Putamen (tissue), 1 donor: ENCODE measurements at regions not wholly inside any gene's neighbourhood (a gene's known extent, or its start where the extent isn't known, plus 50 kb on each side); places are given as distances from the start of the nearest gene placed in this dataset.
"Not testable (repeated sequence)": the region's sequence is repeated elsewhere in the genome, so short reads cannot be mapped to it uniquely, and the experiment has no call there.

Experiments used
- DNase-seq: peaks from one replicate; pipeline ENCODE4 v3.0.0-alpha.2; 2016; ENCODE audit warnings: low spot score

DNA sequence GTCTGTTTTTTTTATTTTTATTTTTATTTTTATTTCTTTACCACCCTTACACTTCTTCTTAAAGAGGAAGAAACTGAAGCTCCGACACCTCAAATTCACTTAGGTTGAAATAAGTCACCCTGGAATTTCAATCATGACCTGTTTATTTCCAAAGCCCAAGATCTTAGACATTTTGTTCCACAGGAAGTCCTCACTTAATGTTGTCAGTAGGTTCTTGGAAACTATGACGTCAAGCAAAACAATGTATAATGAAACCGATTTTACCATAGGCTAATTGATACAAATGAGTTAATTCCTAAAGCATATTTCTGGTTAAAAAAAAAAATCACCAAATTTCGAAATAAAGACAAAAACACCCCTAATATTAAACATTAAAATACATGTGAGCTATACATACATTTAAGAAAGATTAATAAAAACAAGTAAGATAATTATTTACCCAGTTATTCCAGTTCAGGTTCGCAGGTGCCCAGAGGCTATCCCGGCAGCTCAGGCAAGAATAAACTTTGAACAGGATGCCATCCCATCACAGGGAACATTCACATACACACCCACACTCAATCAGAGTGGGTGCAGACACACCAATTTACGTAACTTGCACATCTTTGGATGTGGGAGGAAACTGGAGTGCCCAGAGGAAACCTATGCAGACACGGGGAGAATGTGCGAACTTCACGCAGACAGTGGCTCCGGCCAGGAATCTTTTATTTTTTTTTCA lies 391.0 kb downstream of the RAP2B start:
- DNase-seq: no peak

DNA sequence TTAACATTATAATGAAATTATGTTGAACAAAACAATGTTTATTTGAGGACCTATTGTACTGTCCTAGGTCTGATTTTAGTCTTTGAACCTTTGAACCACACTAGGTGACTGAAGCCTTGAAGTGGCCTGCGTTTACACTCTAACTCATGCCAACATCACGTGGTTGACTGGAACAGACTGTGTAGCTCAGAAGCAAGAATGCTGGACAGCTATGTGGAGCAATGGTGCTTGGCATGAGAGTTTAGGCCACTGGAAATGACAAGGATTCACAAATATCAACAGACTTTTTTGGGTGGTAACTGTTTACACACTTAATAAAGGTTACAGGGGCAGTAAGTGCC lies 391.5 kb downstream of the RAP2B start:
- DNase-seq: no peak

- no peak for DNase-seq
These were observed 393.9 kb downstream of the RAP2B start for GRCh38 chr3:153555919-153556318.

DNA sequence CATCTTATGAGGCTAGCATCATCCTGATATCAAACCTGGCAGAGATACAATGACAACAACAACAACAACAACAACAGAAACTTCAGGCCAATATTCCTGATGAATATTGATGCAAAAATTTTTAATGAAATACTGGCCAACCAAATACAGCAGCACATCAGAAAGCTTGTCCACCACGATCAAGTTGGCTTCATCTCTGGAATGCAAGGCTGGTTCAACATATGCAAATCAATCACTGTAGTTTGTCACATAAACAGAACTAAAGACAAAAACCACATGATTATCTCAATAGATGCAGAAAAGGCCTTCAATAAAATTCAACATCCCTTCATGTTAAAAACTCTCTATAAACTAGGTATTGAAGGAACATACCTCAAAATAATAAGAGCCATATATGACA lies 397.3 kb downstream of the RAP2B start:
- not testable (repeated sequence) for DNase-seq

- DNase-seq: no peak
These were observed 405.0 kb downstream of the RAP2B start for GRCh38 chr3:153567011-153567410.

GRCh38 chr3:153567556-153567955 lies 405.5 kb downstream of the RAP2B start:
- no peak for DNase-seq

DNA sequence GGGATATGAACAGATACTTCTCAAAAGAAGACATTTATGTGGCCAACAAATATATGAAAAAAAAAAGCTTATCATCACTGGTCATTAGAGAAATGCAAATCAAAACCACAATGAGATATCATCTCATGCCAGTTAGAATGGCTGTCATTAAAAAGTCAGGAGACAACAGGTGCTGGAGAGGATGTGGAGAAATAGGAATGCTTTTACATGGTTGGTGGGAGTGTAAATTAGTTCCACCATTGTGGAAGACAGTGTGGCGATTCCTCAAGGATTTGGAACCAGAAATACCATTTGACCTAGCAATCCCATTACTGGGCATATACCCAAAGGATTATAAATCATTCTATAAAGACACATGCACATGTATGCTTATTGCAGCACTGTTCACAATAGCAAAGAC lies 408.5 kb downstream of the RAP2B start:
- DNase-seq: not testable (repeated sequence)

DNA sequence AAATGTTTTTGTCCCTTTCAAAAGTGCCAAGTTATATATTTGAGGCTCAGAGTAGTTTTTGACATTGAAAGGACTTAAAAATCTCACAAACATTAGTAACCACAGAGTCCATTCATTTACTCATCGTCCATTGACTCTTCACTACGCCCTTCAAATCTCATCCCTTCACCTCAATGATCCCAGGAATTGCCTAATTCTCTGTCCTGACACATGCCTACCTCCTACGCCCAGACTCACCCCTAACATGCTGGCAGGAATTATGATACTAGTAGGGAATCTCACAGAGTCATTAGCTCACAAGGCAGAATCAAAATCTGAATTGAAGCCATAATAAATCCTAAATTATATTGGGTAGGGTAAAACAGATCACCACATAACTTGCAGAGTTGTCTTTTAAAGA lies 410.1 kb downstream of the RAP2B start:
- no peak for DNase-seq

DNA sequence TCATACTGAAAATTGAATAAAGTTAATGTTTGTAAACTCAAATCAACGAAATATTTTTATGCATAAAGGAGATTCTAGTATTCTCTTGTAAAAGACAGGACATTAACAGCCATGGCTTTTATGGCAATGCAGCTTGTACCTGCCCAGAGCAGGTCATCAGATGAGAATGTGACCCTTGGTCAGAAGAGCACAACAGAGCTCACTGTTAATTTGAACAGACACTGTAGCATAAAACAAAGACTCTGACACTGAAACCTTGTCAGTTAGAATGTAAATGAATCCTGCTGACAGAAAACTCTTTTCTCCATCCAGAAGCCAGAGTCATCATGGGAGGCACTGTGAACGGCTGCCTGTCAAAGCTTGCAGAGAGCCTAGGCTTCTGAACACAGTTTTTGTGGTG lies 410.6 kb downstream of the RAP2B start:
- no peak for DNase-seq

- no peak for DNase-seq
These were observed 411.5 kb downstream of the RAP2B start for GRCh38 chr3:153573481-153573880.

GRCh38 chr3:153574445-153574844 lies 412.4 kb downstream of the RAP2B start:
- no peak for DNase-seq

DNA sequence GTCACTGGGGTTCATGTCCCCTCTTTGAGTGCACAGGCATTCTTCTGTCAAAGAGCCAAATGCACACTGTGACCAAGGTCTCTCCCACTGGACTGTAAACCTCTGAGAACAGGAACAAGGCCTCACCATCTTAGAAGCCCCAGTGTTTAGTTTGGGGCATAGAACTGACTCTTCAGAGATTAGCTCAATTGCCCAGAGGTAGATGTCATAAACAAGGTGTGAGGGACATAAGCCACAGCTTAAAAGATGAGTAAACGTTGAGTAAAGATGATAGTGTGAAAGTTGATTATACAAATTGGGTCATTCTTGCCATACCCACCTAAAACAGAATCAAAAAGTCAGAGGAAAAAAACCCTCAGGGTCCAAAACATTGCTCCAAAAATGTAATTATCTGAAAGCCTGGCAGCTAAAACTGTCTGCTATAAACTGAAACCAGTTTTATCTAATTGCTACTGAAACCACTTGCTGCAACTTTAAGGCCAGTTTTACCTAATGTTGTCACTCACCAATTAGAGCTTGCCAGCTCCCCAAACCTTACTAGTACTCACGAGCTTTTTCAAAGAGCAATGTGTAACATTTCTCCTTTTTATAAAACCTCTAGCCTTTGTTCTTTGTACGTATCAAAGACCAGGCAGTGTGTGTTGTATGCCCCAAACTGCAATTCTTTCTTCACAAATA lies 415.2 kb downstream of the RAP2B start:
- no peak for DNase-seq

GRCh38 chr3:153578046-153578445 lies 416.0 kb downstream of the RAP2B start:
- no peak for DNase-seq

- no peak for DNase-seq
These were observed 428.0 kb downstream of the RAP2B start for GRCh38 chr3:153590051-153590450.

- no peak for DNase-seq
These were observed 429.7 kb downstream of the RAP2B start for GRCh38 chr3:153591561-153592245.

- DNase-seq: peak; percentile 25
These were observed 433.3 kb downstream of the RAP2B start for GRCh38 chr3:153595186-153595815.

- DNase-seq: no peak
These were observed 434.4 kb downstream of the RAP2B start for GRCh38 chr3:153596401-153596800.

DNA sequence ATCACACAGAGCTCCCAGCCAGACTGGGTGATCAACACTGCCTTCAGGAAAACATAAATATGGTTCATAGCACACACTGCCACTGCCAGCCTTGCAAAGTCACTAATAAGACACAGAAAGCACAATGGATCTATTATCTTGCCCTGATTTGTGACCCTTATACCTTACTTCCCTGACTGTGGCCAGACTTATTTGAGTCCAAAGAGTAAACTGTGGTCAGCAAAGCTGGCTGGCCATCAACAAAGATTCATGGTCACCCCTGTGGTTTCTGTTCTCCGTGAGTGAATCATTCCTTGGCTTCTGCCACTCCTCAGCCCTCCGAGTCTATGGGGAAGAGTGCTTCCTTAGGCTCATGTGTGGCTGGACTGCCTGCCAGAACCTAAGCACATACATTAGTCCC lies 437.7 kb downstream of the RAP2B start:
- no peak for DNase-seq

GRCh38 chr3:153600896-153601295 lies 438.9 kb downstream of the RAP2B start:
- DNase-seq: no peak

DNA sequence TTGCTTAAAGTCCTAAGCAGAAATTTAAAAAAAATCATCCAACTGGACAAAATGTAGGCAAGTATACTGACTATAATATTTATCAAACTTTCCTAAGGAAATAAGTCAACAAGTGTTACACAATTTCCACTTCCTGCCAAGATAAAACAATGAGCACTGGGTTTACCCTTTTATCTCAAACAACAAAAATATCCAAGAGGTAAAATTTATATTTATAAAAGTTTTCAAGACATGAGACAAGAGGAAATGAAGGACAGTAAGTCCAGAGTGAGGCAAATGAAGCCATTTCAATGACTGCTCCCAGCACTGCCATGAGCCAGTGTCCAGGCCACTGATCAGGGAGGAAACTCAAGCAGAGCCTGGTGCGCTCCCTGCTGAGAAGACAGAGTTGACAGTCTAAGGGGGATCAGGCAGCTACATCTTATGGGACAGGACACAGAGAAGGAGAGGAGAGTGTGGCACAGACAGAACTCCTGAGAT lies 439.4 kb downstream of the RAP2B start:
- DNase-seq: no peak

GRCh38 chr3:153602801-153603200 lies 440.8 kb downstream of the RAP2B start:
- DNase-seq: no peak

GRCh38 chr3:153614140-153614539 lies 452.1 kb downstream of the RAP2B start:
- DNase-seq: no peak

GRCh38 chr3:153614563-153614962 lies 452.5 kb downstream of the RAP2B start:
- DNase-seq: no peak
